Limb (tissue), 2 donors: ENCODE measurements at regions not wholly inside any gene's neighbourhood (a gene's known extent, or its start where the extent isn't known, plus 50 kb on each side); places are given as distances from the start of the nearest gene placed in this dataset.
"Not testable (repeated sequence)": the region's sequence is repeated elsewhere in the genome, so short reads cannot be mapped to it uniquely, and the experiment has no call there.

Experiments
- DNase-seq, 2 donors: peaks; one replicate each; pipeline ENCODE4 v3.0.0-alpha.2; 2016; ENCODE audit errors: extremely low spot score in 2 of 2

DNA sequence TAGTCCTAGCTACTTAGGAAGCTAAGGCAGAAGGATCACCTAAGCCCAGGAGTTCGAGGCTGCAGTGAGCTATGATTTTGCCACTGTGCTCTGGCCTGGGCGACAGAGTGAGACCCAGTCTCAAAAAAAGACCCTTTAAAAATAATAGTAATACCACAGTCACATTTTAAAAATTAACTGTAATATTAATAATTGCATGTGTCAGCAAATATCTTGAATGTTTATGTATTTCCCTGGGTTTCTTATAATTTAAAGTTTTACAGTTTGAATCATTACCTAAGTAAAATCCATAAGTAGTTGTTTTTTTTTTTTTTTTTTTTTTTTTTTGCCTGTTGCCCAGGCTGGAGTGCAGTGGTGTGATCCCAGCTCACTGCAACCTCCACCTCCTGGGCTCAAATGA is 69.2 kb downstream of the LYZL2 start:
- no peak for DNase-seq

GRCh38 chr10:30559180-30559579 is 70.4 kb downstream of the LYZL2 start:
- no peak for DNase-seq

DNA sequence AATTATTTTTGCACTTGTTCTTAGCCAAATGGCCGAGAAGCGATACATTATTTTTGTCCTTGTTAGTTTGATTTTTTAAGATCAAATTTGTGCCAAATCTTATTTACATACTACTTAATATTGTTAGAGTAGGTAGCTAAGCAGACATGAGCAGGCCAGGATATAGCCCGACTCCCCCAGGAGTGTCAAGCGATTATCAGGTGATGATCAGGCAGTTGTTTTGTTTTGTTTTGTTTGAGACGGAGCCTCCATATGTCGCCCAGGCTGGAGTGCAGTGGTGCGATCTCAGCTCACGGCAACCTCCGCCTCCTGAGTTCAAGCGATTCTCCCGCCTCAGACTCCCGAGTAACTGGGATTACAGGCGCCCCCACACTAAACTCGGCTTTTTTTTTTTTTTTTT is 71.1 kb downstream of the LYZL2 start:
- DNase-seq: no peak

DNA sequence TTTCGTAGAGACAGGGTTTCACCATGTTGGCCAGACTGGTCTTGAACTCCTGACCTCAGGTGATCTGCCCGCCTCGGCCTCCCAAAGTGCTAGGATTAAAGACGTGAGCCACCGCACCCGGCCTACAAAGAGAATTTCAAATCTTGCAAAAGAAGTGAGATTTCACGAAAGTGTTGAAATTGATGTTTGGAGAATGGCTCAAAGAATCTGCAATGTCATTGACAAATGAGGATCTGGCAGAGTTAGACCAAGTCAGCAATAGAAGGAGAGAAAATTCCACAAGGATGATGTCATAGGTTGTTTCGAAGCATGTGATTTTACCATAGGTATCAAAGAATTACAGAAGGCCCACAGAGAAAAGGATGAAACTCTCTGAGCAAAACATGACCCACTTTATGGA is 71.7 kb downstream of the LYZL2 start:
- no peak for DNase-seq

DNA sequence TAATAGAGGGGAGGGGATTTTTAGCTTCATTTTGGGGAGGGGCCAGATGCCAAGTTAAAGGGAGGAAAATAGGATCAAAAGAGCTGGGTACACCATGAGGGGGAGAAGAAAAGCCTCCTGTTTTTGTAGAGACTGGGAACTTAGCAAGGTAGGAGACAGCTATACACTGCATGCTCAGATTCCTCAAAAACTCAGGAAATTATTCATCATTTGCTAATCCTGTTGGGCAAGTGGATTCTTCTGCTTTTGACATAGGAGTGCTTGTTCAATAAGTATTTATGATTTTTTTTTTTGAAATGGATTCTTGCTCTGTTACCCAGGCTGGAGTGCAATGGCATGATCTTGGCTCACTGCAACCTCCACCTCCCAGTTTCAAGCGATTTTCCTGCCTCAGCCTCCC is 73.4 kb downstream of the LYZL2 start:
- DNase-seq: no peak

- no peak for DNase-seq
These were observed 74.1 kb downstream of the LYZL2 start for GRCh38 chr10:30555465-30555864.

DNA sequence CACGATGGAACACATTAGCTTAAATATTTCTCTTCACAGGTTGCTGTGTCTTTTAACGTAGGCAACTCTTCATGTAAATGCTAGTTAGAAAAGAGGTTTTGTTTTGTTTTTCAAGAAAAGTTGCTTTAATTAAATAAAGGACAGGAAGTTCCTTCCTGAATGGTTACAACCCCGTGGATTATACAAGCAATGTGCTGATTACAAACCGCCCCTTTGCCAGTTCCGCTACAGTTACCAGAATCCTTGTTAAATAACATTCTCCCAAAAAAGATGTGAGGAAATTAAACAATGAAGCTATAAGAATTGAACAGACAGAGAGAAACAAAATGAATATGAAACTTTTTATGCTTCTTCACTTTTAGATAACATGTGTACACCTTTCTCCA is 75.1 kb downstream of the LYZL2 start:
- no peak for DNase-seq

DNA sequence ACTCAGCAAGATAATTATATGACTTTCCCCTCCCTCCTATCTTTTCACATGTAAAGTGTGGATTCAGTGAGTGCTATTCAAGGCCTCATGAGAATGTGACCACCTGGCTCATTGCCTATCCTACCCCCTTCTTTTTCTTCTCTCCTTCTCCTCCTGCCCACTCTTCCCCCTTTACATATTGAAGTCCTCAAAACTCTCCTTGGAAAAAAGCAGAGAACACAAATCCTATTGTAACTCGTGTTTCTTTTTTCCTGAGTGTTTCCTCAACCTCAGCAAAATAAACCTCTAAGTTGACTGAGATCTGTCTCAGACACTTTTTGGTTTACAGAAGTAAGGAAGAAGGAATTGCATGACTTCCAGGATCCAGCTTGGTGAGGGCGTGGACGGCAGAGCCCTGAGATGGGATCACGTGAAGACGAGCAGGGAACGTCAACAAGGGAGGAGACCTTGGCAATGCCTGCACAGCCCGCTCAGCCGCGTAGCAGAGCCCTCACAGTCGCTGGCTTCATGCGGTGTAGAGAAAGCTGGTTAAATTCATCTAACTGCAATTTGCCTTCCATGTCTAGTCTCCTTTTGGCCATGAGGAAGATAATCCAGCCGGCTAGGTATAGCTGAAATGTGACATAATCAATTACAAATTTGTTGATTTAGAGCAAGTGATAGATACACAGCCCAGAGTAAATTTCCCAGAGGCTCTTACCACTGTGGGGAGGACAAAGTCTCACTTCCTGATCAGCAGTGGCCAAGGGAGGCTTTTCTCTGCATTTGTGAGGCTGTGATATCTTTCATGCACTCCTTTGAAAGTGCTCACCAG is 75.7 kb downstream of the LYZL2 start:
- peak; percentile 43 to 48 for DNase-seq

GRCh38 chr10:30553018-30553625 is 76.4 kb downstream of the LYZL2 start:
- no peak for DNase-seq

DNA sequence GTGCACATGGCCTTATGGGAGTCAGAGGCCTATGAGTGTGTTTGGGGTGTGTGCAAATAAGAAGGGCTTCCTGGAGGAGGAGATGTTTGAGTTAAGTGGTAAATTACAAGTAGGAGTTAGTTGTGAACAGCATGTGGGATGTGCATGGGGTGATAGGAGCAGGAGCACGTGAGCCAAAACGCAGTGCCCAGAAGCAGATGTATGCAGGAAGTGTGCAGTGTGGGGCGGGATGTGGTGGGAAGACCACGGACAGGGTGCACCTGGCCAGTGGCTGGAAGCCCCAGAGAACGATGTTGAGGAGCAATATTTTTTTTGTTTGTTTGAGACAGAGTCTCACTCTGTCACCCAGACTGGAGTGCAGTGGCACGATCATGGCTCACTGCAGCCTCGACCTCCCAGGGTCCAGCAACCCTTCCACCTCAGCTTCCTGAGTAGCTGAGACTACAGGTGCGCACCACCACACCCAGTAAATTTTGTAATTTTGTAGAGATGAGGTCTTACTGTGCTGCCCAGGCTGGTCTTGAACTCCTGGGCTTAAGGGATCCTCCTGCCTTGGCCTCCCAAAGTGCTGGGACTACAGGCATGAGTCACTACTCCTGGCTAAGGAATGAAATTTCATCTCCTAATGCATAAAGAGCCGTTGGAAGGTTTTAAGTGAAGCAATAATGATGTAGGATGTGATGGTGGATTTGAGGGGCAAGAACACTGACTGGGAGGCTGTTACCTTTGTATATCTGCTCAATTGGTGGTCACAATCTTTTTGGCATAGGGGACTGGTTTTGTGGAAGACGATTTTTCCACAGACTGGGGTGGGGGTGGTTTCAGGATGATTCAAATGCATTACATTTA is 78.4 kb downstream of the LYZL2 start:
- DNase-seq: no peak

DNA sequence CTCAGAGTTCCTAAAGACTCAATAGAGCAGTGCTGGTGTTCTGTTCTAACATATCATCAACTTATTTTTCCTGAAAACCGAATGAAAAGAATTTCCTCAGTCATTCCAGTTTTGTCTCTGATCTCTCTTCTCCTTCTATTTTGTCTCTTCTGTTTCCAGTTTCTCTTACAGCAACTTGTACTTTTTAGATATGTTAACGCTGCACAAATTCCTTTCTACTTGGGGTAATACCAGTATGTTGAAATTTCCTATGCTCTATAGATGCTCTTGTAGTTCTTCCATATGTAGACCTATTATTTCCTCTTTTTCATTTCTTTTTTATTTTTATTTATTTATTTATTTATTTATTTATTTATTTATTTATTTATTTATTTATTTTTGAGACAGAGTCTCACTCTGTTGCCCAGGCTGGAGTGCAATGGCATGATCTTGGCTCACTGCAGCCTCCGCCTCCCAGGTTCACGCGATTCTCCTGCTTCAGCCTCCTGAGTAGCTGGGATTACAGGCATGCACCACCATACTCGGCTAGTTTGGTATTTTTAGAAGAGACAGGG is 80.3 kb downstream of the LYZL2 start:
- not testable (repeated sequence) for DNase-seq

- DNase-seq: no peak
These were observed 83.0 kb downstream of the LYZL2 start for GRCh38 chr10:30546511-30546910.

DNA sequence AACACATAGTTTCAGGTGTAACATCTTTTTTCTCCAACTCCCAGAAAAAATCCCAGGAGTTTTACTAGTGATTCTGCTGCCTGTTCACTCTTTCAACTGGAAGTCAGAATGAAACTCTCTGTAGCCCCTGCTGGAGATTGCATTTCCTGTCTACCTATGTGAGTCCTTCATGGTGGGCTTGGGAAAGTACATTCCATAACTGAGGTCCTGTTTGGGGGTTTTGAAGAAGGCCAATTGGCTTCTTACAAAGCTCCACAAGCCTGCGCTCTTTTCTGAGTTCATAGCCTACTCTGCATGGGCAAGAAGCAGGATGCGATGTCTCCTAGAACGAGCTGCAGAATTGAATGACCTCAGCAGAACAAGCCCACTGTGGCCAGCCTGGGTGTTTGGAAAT is 86.7 kb downstream of the LYZL2 start:
- DNase-seq: no peak

DNA sequence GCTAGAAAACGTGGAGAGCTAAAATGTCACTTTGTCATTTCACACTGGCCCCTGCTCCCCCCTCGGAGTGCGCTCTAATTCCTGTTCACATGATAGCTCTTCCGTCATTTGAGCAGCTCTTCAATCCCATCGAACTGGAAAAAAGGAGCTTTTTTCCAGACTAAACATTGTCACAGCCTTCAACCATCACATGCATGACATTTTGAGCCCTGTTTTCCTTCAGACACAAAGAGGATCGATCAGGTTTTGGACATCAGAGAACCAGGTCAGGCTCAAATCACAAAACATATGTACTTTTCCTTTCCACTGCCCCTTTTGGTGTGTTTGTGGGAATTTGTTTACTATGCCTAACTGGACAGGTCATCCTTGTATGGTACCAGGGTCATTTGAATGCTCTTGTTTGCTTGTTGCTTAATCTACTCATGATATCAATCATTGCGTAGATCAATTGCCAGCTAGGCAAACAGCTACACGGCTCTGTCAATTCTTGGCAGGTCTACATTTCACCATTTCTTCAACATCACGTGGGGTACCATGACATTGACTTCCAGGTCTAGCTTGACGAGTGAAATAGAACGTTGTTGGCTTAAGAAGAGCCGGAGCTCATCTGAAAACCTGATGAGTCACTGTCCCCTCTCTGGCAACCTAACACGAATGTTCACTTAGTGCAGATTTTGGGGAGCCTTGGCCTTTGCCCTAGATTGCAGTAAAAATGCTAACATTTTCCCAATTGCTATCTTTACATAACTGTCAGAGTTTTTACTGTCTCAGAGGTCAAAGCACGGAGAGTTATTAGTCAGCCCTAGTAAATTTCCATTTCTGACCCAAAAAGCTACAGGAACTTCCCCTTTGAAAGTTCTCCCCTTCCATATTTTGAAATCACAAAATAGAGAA is 87.3 kb downstream of the LYZL2 start:
- no peak for DNase-seq

GRCh38 chr10:30540276-30540675 is 89.3 kb downstream of the LYZL2 start:
- no peak for DNase-seq

DNA sequence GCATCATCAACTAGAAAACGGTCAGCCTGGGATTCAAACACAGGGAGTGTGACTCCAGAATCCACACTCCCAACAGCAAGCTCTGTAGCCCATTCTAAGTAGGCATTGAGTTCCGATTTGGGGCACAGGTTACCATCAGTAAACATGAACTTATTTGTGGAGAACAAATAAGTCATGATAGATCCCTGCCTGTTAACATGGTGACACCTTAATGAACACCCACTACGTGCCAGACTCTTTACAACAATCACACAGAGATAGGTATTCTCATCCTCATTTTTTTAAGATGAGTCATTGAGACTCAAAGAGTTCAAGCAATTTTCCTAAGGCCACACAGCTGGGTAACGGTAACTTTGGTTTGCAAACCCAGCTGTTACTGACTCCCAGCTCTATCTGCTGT is 91.5 kb downstream of the LYZL2 start:
- DNase-seq: no peak

DNA sequence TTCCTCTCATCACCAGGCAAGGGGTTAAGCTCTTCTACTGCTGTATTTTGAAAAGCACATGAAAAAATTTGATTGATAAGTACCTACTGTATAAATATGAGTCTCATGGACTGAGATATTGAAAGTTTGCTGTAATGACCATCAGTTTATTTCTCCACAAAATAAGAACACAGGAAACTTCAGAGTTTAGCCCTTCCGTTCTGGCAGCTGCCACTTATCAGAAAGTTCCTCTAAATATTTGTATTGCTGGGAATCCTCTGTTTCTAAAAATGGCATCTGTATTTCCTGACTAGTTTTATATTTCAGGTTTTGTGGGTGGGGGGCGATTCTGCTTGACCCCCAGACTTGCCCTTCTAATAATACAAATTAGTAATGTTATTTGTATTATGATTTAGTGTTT is 92.0 kb downstream of the LYZL2 start:
- DNase-seq: no peak

DNA sequence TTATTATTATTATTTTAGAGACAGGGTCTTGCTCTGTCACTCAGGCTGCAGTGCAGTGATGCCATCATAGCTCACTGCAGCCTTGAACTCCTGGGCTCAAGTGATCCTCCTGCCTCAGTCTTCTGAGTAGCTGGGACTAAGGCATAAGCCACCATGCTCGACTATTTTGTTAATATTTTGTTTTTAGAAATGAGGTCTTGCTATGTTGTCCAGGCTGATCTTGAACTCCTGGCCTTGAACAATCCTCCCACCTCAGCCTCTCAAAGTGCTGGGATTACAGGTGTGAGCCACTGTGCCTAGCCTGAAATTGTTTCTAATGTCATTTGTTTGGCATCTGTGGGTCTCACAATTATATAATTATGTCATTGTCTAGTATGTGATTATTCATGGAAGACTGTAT is 92.4 kb downstream of the LYZL2 start:
- not testable (repeated sequence) for DNase-seq

- no peak for DNase-seq
These were observed 93.0 kb downstream of the LYZL2 start for GRCh38 chr10:30536578-30536977.

DNA sequence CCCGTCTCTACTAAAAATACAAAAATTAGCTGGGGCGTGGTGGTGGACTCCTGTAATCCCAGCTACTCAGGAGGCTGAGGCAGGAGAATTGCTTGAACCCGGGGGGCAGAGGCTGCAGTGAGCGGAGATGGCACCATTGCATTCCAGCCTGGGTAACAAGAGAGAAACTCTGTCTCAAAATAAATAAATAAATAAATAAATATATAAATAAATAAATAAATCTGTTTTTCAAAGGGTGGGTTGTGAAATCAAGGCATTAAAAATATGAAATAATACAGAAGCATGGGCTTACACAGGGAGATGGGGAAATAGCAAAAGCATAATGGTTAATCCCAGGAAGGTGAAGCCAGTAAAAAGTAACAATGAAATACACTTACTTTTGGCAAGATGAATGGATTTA is 93.9 kb downstream of the LYZL2 start:
- DNase-seq: no peak
